OCI-LY7 (cell line): ENCODE measurements at regions not wholly inside any gene's neighbourhood (a gene's known extent, or its start where the extent isn't known, plus 50 kb on each side); places are given as distances from the start of the nearest gene placed in this dataset.

Experiments used
- BruUV-seq: library from RNA; stranded (reverse); fragments of 400-500 nt; replicated peaks from 2 replicates; lab custom pipeline; 2021; lab: Mats Ljungman, UMichigan
- CTCF ChIA-PET: fragments of 300-600 bp; sonication (Branson Sonifier 250); formaldehyde crosslinking; loops from one replicate; lab custom pipeline; 2022; ENCODE audit warnings: antibody characterized with exemption; ENCODE audit not compliant: unreplicated experiment; lab: Charles Lee
- POLR2A ChIA-PET: fragments of 300-600 bp; sonication (Branson Sonifier 250); formaldehyde crosslinking; loops from one replicate; lab custom pipeline; 2022; ENCODE audit warnings: antibody characterized with exemption; lab: Charles Lee
- DNase-seq: peaks from one replicate; pipeline ENCODE4 v3.0.0-alpha.2; 2015; ENCODE audit warnings: low spot score
- H2AFZ ChIP-seq: fragments of 200-600 bp; sonication (generic), shearing (Covaris generic); 2 replicates; pipeline ENCODE4 v1.6.1; 2014; ENCODE audit warnings: mild to moderate bottlenecking, antibody characterized with exemption, low read length, moderate library complexity
- H3K27ac ChIP-seq: fragments of 200-600 bp; sonication (generic); 2 replicates; pipeline ENCODE4 v1.5.1; 2014; ENCODE audit warnings: mixed run types, low read depth, mild to moderate bottlenecking, moderate library complexity, low read length, inconsistent platforms; ENCODE audit not compliant: poor library complexity, severe bottlenecking
- H3K36me3 ChIP-seq: fragments of 200-600 bp; sonication (generic); 2 replicates; pipeline ENCODE4 v1.6.1; 2014; ENCODE audit warnings: mild to moderate bottlenecking, antibody characterized with exemption, low read length, moderate library complexity, mixed read lengths; ENCODE audit not compliant: insufficient read depth
- H3K4me1 ChIP-seq: fragments of 200-600 bp; sonication (generic); 2 replicates; pipeline ENCODE4 v1.5.1; 2014; ENCODE audit warnings: mild to moderate bottlenecking, low read length; ENCODE audit not compliant: insufficient read depth, poor library complexity, severe bottlenecking
- H3K4me2 ChIP-seq: fragments of 200-600 bp; sonication (generic); 2 replicates; pipeline ENCODE4 v1.6.1; 2014; ENCODE audit warnings: mild to moderate bottlenecking, low read length
- H3K4me3 ChIP-seq: fragments of 200-600 bp; sonication (generic); 2 replicates; pipeline ENCODE4 v1.5.1; 2014; ENCODE audit warnings: mild to moderate bottlenecking, low read depth, low read length; ENCODE audit not compliant: poor library complexity, severe bottlenecking
- H3K79me2 ChIP-seq: fragments of 200-600 bp; sonication (generic); 2 replicates; pipeline ENCODE4 v1.6.1; 2016; ENCODE audit warnings: low read depth, mild to moderate bottlenecking, low read length, moderate library complexity, mixed read lengths; ENCODE audit not compliant: insufficient read depth
- H3K9me2 ChIP-seq: fragments of 200-600 bp; sonication (generic); 2 replicates; pipeline ENCODE4 v1.6.1; 2016; ENCODE audit warnings: mild to moderate bottlenecking, low read length, mixed read lengths; ENCODE audit not compliant: insufficient read depth
- H3K9me3 ChIP-seq: fragments of 200-600 bp; sonication (generic); 2 replicates; pipeline ENCODE4 v1.6.1; 2014; ENCODE audit warnings: mild to moderate bottlenecking, mixed run types, low read length, mixed read lengths
- H4K20me1 ChIP-seq: fragments of 200-600 bp; sonication (generic); 2 replicates; pipeline ENCODE4 v1.6.1; 2014; ENCODE audit warnings: mild to moderate bottlenecking, antibody characterized with exemption, low read length, moderate library complexity, mixed read lengths; ENCODE audit not compliant: insufficient read depth
- EZH2phosphoT487 ChIP-seq: fragments of 200-600 bp; sonication (generic); IDR thresholded peaks from 2 replicates; pipeline ENCODE4 v1.6.1; 2018; ENCODE audit warnings: low read depth, borderline replicate concordance, mild to moderate bottlenecking, mixed run types, antibody characterized with exemption, low read length, moderate library complexity, mixed read lengths
- intact Hi-C: fragments of 100-400 bp; cut with micrococcal nuclease; formaldehyde crosslinking; loops from one replicate; pipeline ENCODE4 v1.10.0; 2022; ENCODE audit not compliant: unreplicated experiment
- TF ChIP-seq, protein P1 (sequence below): fragments of 200-600 bp; sonication (generic); conservative IDR thresholded peaks from 2 replicates; pipeline ENCODE4 v1.5.1; 2014; ENCODE audit warnings: mild to moderate bottlenecking, antibody characterized with exemption, low read length, moderate library complexity, mixed read lengths

DNA sequence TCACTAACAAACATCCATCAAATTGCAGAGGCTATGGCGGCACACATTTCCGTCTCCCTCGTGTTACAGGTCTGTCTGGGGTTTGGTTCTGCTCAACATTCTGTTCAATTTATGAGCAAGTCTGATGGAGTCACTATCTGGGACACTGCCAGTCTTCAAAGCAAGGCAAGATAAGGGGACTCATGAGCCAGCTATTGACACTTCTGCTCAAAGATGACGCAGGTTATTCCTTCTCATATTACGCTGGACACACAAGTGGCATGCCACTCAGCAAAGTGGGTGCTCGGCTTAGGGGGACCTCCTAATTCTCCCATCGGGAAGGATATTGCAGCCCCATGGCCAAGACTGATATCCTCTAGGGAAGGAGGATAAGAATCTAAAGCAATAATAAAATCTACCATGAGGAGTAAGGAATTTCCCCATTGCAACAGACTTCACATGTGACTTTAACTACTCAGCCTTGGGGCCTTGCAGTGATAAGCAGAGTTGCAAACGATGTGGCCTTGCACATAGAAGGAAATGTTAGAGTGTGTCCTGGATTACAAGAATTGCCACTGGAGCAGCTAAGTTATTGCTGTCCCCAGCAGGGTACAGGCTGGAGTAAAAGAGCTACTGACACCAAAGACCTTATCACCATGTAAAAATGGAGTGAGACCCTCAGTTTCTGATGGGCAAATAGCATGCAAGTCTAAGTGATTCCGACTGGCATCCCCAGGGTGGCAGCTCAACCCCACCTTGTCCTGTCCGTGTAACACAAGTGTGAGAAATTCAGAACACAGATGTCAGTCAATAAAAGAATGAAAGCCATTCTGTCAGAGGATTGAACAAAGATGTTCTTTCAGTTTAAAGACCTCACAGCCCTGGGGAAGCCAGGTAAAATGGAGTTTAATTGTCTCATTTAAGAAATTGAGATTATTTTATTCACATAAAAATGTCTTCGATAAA lies 306.1 kb downstream of the IRS2 start:
- H3K4me2 ChIP-seq, result no peak overlapping the region
- H2AFZ ChIP-seq, result no peak overlapping the region
- ChIA-PET CTCF (no interaction called here), POLR2A (no interaction called here)
- no peak overlapping the region for H3K27ac ChIP-seq
- intact Hi-C loops, result no loop called here
- no peaks in the 10 kb centered on the region for H3K9me3 ChIP-seq
- BruUV-seq, result no TSS peak
- H3K36me3 ChIP-seq, result no peaks in the 10 kb centered on the region
- H3K79me2 ChIP-seq, result no peaks in the 10 kb centered on the region
- TF ChIP-seq, protein P1, sequence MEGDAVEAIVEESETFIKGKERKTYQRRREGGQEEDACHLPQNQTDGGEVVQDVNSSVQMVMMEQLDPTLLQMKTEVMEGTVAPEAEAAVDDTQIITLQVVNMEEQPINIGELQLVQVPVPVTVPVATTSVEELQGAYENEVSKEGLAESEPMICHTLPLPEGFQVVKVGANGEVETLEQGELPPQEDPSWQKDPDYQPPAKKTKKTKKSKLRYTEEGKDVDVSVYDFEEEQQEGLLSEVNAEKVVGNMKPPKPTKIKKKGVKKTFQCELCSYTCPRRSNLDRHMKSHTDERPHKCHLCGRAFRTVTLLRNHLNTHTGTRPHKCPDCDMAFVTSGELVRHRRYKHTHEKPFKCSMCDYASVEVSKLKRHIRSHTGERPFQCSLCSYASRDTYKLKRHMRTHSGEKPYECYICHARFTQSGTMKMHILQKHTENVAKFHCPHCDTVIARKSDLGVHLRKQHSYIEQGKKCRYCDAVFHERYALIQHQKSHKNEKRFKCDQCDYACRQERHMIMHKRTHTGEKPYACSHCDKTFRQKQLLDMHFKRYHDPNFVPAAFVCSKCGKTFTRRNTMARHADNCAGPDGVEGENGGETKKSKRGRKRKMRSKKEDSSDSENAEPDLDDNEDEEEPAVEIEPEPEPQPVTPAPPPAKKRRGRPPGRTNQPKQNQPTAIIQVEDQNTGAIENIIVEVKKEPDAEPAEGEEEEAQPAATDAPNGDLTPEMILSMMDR, result no peak
- no peak for TF ChIP-seq EZH2phosphoT487
- no peaks in the 10 kb centered on the region for H3K4me1 ChIP-seq
- no peak for DNase-seq
- H3K9me2 ChIP-seq, result no peaks in the 10 kb centered on the region
- H4K20me1 ChIP-seq, result no peaks in the 10 kb centered on the region
- H3K4me3 ChIP-seq, result no peak overlapping the region

DNA sequence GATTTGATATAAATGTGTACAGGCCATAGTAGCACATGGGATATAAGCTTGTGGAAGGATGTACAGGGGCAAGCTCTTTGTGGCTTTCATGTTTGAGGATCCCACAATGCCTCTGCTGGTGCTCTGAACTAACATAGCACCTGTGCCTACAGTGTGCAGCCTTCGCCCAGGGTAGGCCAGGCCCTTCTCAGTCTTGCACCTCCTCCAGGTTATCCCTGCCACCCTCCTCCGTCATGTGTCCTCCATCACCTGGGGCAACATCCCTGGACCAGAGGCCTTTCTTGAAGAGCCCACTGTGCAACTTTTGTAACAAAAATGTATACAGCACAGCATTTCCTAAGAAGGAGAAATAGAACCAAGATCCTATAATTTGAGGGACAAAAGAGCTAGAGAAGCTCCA lies 306.8 kb downstream of the IRS2 start:
- H3K9me3 ChIP-seq, result no peaks in the 10 kb centered on the region

More for the DNA sequence above, 306.8 kb downstream of the IRS2 start:
- BruUV-seq, result no TSS peak
- Histone ChIP-seq H3K4me2 (no peak overlapping the region), H3K4me1 (no peaks in the 10 kb centered on the region), H3K4me3 (no peak overlapping the region), H3K79me2 (no peaks in the 10 kb centered on the region), H3K9me2 (no peaks in the 10 kb centered on the region), H4K20me1 (no peaks in the 10 kb centered on the region), H2AFZ (no peak overlapping the region), H3K36me3 (no peaks in the 10 kb centered on the region), H3K27ac (no peak overlapping the region)
- ChIA-PET CTCF (no interaction called here), POLR2A (no interaction called here)
- no peak for DNase-seq
- TF ChIP-seq EZH2phosphoT487, result no peak
- TF ChIP-seq, protein P1, result no peak
- intact Hi-C loops, result loop anchor here (10.0 kb wide), 1 partner anchor 335 kb away; no protein-coding TSS in a partner anchor
